ENCODE measurements at regions not wholly inside any gene's neighbourhood (a gene's known extent, or its start where the extent isn't known, plus 50 kb on each side); places are given as distances from the start of the nearest gene placed in this dataset.
A peak's percentile ranks its signal among the peaks of the same experiment; 100 is the strongest.

DNA sequence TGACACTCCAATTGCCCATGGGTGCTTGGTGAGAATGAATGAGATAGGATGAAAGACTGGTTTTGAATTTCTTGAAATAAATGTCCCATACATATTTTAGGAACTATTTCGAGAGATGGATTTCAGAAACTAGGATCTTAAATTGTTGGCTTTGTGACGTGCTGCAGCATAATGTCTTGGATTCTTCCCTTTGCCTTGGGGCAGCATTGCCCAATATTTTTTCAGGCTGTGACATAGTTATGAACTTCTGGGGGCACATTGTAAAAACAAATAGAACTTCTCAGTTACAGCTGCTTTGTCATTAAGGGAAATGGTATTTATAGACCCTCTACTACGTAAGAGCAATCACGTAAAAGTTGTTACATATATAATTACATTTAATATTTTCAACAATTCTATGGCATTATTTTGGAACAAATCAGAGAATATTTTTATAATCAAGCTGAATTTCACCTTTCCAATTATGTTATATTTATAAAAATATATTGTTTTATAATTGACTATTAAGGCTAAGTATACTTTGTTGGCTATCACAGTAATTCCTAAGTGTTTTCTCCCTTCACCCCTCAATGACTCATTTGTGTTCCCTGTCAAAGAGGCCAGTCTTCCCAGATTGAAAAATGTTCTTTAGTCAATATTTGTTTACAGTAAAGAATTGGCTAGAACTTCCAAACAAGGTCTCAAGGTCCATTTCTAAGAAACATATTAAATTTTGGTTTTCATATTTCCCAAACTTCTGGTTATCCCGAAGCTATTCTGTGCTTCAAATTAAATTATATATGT is 1388.3 kb upstream of the ACO1 start:
- no peaks in the 10 kb centered on the region for H3K9me3 ChIP-seq (ENCODE audit: control insufficient read depth, low read length)
- no peaks in the 10 kb centered on the region for H3K27me3 ChIP-seq (ENCODE audit: control insufficient read depth, insufficient read depth, low read length, poor library complexity, severe bottlenecking)
- WGBS, 2 experiments = 97 to 99% methylated on average over 2 to 5 of the region's 5 CpGs
- no peaks in the 10 kb centered on the region for H3K4me1 ChIP-seq (ENCODE audit: control insufficient read depth, insufficient read depth, low read length)
- no peaks in the 10 kb centered on the region for H3K36me3 ChIP-seq (ENCODE audit: control insufficient read depth, insufficient read depth, low read length)
- H3K4me3 ChIP-seq (ENCODE audit: insufficient read depth, low read depth, low read length) = no peak overlapping the region
- no peak overlapping the region for H3K27ac ChIP-seq (ENCODE audit: insufficient read depth, low read depth, low read length, poor library complexity, severe bottlenecking)

DNA sequence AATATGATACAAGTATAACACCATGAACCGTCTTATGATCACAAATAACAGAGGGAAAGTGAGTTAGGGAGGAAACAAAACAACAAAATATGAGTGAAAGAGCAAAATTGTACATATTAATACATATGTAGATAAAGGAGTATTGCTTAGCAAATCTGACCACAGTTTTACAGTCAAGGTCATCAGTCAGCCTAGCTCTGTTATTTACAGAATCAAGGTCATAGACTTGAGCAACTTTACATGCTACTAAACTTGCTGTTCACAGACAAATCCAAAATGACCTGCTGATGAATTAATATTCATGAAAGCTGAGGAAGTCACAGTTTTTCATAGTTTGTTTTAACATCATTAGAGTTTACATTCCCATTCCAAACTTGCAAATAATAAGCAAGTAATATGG is 1387.7 kb upstream of the ACO1 start:
- H3K4me1 ChIP-seq (ENCODE audit: control insufficient read depth, insufficient read depth, low read length) = no peaks in the 10 kb centered on the region
- no CpG with 5 or more reads among the region's 1 CpG for WGBS, 2 experiments
- no peak overlapping the region for H3K4me3 ChIP-seq (ENCODE audit: insufficient read depth, low read depth, low read length)
- H3K27ac ChIP-seq (ENCODE audit: insufficient read depth, low read depth, low read length, poor library complexity, severe bottlenecking) = no peak overlapping the region
- no peaks in the 10 kb centered on the region for H3K36me3 ChIP-seq (ENCODE audit: control insufficient read depth, insufficient read depth, low read length)
- no peaks in the 10 kb centered on the region for H3K27me3 ChIP-seq (ENCODE audit: control insufficient read depth, insufficient read depth, low read length, poor library complexity, severe bottlenecking)
- H3K9me3 ChIP-seq (ENCODE audit: control insufficient read depth, low read length) = no peaks in the 10 kb centered on the region

DNA sequence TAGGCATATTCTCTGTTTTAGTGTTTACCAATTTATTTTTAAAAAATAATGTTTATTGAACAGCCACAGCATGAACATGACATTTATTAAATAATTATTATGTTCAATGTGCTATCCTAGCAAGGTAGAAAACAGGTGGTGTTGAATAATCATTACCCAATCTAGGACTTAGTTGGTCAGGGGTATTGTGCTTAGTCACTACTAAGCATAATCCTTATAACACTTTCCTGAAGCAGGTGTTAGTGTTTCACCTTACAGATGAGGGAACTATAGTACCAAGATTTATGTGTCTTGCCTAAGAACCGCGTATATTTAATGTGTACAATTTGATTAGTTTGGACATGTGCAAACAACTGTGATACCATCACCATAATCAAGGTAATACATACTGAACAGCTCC is 1387.2 kb upstream of the ACO1 start:
- no peaks in the 10 kb centered on the region for H3K27me3 ChIP-seq (ENCODE audit: control insufficient read depth, insufficient read depth, low read length, poor library complexity, severe bottlenecking)
- H3K4me1 ChIP-seq (ENCODE audit: control insufficient read depth, insufficient read depth, low read length) = no peaks in the 10 kb centered on the region
- no CpG with 5 or more reads among the region's 2 CpGs for WGBS, 2 experiments
- no peak overlapping the region for H3K27ac ChIP-seq (ENCODE audit: insufficient read depth, low read depth, low read length, poor library complexity, severe bottlenecking)
- H3K4me3 ChIP-seq (ENCODE audit: insufficient read depth, low read depth, low read length) = no peak overlapping the region
- H3K36me3 ChIP-seq (ENCODE audit: control insufficient read depth, insufficient read depth, low read length) = no peaks in the 10 kb centered on the region
- no peaks in the 10 kb centered on the region for H3K9me3 ChIP-seq (ENCODE audit: control insufficient read depth, low read length)

DNA sequence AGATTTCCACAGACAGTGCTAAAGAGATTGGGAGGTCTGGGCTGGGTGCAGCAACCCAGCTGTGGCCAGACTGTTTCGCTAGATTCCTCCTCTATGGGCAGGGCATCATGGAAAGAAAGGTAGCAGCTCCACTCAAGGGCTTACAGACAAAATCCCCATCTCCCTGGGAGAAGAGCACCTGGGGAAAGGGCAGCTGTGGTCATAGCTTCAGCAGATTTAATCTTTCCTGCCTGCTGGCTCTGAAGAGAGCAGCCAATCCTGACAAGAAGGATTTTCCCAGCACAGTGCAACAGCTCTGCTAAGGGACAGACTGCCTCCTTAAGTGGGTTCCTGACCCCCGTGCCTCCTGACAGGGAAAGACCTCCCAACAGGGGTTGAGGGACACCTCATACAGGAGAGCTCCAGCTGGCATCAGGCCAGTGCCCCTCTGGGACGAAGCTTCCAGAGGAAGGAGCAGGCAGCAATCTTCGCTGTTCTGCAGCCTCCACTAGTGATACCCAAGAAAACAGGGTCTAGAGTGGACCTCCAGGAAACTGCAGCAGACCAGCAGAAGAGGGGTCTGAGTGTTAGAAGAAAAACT is 1379.3 kb upstream of the ACO1 start:
- no peaks in the 10 kb centered on the region for H3K4me1 ChIP-seq (ENCODE audit: control insufficient read depth, insufficient read depth, low read length)
- H3K27ac ChIP-seq (ENCODE audit: insufficient read depth, low read depth, low read length, poor library complexity, severe bottlenecking) = no peak overlapping the region
- 93% methylated on average over 4 of the region's 4 CpGs for WGBS, 2 experiments
- H3K27me3 ChIP-seq (ENCODE audit: control insufficient read depth, insufficient read depth, low read length, poor library complexity, severe bottlenecking) = no peaks in the 10 kb centered on the region
- H3K9me3 ChIP-seq (ENCODE audit: control insufficient read depth, low read length) = no peaks in the 10 kb centered on the region
- no peaks in the 10 kb centered on the region for H3K36me3 ChIP-seq (ENCODE audit: control insufficient read depth, insufficient read depth, low read length)
- no peak overlapping the region for H3K4me3 ChIP-seq (ENCODE audit: insufficient read depth, low read depth, low read length)

DNA sequence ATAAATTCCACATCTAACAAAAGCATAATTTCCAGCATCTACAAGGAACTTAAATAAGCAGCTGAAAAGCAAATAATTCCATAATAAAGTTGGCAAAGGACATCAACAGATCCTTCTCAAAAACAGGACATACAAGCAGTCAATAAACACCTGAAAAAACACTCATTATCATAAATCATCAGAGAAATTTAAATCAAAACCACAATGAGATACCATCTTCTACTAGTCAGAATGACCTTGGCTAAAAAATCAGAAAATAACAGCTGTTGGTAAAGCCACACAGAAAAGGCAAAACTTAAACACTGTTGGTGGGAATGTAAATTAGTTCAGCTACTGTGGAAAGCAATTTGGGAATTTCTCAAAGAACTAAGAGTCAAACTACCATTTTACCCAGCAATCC is 1371.1 kb upstream of the ACO1 start:
- no peaks in the 10 kb centered on the region for H3K36me3 ChIP-seq (ENCODE audit: control insufficient read depth, insufficient read depth, low read length)
- H3K9me3 ChIP-seq (ENCODE audit: control insufficient read depth, low read length) = no peaks in the 10 kb centered on the region
- no peak overlapping the region for H3K27ac ChIP-seq (ENCODE audit: insufficient read depth, low read depth, low read length, poor library complexity, severe bottlenecking)
- no peaks in the 10 kb centered on the region for H3K4me1 ChIP-seq (ENCODE audit: control insufficient read depth, insufficient read depth, low read length)
- no peak overlapping the region for H3K4me3 ChIP-seq (ENCODE audit: insufficient read depth, low read depth, low read length)
- H3K27me3 ChIP-seq (ENCODE audit: control insufficient read depth, insufficient read depth, low read length, poor library complexity, severe bottlenecking) = no peaks in the 10 kb centered on the region

DNA sequence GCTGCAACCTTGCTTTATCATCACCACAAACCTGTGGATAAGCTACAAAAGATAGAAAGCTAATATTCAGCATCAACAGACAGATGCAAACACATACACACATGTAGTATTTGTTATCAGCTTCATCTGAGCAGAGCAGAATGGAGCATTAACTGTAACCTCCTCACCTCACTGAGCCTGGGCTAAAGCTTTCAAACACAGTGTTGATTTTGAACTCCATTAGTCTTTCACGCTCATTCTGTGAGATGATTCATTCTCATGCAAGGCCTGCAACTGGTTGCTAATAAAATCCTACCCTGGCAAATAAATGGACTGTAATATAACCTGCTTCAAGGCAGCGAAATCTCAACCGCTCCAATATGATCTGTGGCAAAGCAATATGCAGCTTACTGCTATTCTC is 1360.6 kb upstream of the ACO1 start:
- H3K36me3 ChIP-seq (ENCODE audit: control insufficient read depth, insufficient read depth, low read length) = no peaks in the 10 kb centered on the region
- H3K9me3 ChIP-seq (ENCODE audit: control insufficient read depth, low read length) = no peaks in the 10 kb centered on the region
- no peak overlapping the region for H3K27ac ChIP-seq (ENCODE audit: insufficient read depth, low read depth, low read length, poor library complexity, severe bottlenecking)
- no peaks in the 10 kb centered on the region for H3K4me1 ChIP-seq (ENCODE audit: control insufficient read depth, insufficient read depth, low read length)
- no peak overlapping the region for H3K4me3 ChIP-seq (ENCODE audit: insufficient read depth, low read depth, low read length)
- no peaks in the 10 kb centered on the region for H3K27me3 ChIP-seq (ENCODE audit: control insufficient read depth, insufficient read depth, low read length, poor library complexity, severe bottlenecking)
- 88 to 94% methylated on average over 3 of the region's 3 CpGs for WGBS, 2 experiments

DNA sequence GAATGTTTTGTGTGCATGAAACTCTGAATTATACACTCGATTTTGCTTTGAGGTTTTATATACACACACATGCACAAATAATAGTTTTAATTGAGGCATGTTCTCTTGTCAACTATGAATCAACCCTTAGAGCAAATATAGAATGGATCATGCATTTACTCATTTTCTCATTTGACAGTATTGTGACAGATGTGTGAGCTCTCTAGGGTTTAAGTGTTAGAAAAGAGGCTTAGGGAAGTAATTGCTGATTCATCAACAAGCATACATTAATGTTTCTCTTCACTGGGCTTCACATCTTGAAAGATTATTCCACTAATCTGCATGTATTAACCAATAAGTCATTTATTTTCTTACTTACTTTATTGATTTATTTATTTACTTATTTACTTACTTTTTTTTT is 1356.8 kb upstream of the ACO1 start:
- no CpG with 5 or more reads among the region's 1 CpG for WGBS, 2 experiments
- no peaks in the 10 kb centered on the region for H3K27me3 ChIP-seq (ENCODE audit: control insufficient read depth, insufficient read depth, low read length, poor library complexity, severe bottlenecking)
- H3K27ac ChIP-seq (ENCODE audit: insufficient read depth, low read depth, low read length, poor library complexity, severe bottlenecking) = no peak overlapping the region
- H3K4me3 ChIP-seq (ENCODE audit: insufficient read depth, low read depth, low read length) = no peak overlapping the region
- H3K36me3 ChIP-seq (ENCODE audit: control insufficient read depth, insufficient read depth, low read length) = no peaks in the 10 kb centered on the region
- no peaks in the 10 kb centered on the region for H3K9me3 ChIP-seq (ENCODE audit: control insufficient read depth, low read length)
- peaks cover 8% of the 10 kb centered on the region for H3K4me1 ChIP-seq (ENCODE audit: control insufficient read depth, insufficient read depth, low read length)

DNA sequence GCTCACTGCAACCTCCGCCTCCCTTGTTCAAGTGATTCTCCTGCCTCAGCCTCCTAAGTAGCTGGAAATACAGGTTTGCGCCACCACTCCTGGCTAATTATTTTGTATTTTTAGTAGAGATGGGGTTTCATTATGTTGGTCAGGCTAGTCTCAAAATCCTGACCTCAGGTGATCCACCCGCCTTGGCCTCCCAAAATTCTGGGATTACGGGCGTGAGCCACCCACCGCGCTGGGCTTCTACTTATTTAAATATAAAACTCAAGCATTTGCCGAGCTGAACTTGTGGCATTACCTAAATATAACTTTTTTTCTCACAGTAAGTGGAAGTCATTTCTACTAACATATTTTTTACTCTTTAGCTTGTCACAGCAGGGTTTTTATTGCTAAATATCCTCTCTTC is 1356.3 kb upstream of the ACO1 start:
- Histone ChIP-seq H3K9me3 (ENCODE audit: control insufficient read depth, low read length) (no peaks in the 10 kb centered on the region), H3K36me3 (ENCODE audit: control insufficient read depth, insufficient read depth, low read length) (no peaks in the 10 kb centered on the region), H3K4me3 (ENCODE audit: insufficient read depth, low read depth, low read length) (no peak overlapping the region), H3K27me3 (ENCODE audit: control insufficient read depth, insufficient read depth, low read length, poor library complexity, severe bottlenecking) (no peaks in the 10 kb centered on the region), H3K4me1 (ENCODE audit: control insufficient read depth, insufficient read depth, low read length) (peaks cover 8% of the 10 kb centered on the region), H3K27ac (ENCODE audit: insufficient read depth, low read depth, low read length, poor library complexity, severe bottlenecking) (no peak overlapping the region)
- WGBS, 2 experiments = 94 to 96% methylated on average over 8 of the region's 8 CpGs

DNA sequence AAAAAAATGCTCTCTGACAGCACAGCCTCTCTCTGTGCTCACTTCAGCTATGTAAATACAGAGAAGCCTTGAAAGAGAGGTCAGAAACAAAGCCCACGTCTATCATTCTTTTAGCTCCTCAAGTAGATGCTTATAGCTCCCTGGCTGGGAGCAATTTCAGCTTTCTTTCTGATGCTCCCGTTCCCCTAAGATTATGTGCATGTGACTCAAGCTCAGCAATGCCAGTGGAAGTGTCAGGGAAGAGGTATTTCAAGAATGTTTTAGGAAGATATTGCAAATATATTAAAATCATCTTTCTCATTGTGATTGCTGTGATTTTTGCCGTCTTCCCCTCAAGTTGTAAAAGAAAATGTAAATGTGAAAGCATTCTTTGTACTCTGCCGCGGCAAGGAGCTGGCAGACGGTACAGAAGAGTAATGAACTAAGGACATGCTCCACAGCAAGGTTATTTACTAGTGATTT is 1353.7 kb upstream of the ACO1 start:
- no peaks in the 10 kb centered on the region for H3K27me3 ChIP-seq (ENCODE audit: control insufficient read depth, insufficient read depth, low read length, poor library complexity, severe bottlenecking)
- WGBS, 2 experiments = 7 to 9% methylated on average over 5 to 6 of the region's 6 CpGs
- H3K4me3 ChIP-seq (ENCODE audit: insufficient read depth, low read depth, low read length) = no peak overlapping the region
- H3K36me3 ChIP-seq (ENCODE audit: control insufficient read depth, insufficient read depth, low read length) = no peaks in the 10 kb centered on the region
- peaks cover 8% of the 10 kb centered on the region for H3K4me1 ChIP-seq (ENCODE audit: control insufficient read depth, insufficient read depth, low read length)
- H3K9me3 ChIP-seq (ENCODE audit: control insufficient read depth, low read length) = no peaks in the 10 kb centered on the region
- peak overlapping the region; percentile 52 for H3K27ac ChIP-seq (ENCODE audit: insufficient read depth, low read depth, low read length, poor library complexity, severe bottlenecking)

DNA sequence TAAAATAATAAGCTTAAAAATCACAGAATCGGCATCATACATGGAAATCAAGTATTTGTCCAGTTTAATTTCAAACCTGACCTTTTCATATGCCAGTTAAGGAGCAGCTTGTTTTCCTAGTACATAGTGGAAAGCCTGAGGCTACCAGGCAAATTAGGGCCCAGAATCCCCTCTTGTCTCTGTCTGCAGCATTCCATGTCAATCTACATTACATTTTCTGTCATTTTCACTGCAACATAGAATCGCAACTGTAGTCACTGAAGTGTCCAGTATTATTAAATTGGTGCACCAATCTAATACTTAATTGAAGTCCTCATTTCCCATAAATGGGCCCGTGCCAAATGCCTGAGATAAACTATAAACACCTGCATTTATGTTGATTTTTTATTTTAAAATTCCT is 1352.2 kb upstream of the ACO1 start:
- Histone ChIP-seq H3K4me3 (ENCODE audit: insufficient read depth, low read depth, low read length) (no peak overlapping the region), H3K9me3 (ENCODE audit: control insufficient read depth, low read length) (no peaks in the 10 kb centered on the region), H3K36me3 (ENCODE audit: control insufficient read depth, insufficient read depth, low read length) (no peaks in the 10 kb centered on the region), H3K4me1 (ENCODE audit: control insufficient read depth, insufficient read depth, low read length) (peaks cover 8% of the 10 kb centered on the region), H3K27me3 (ENCODE audit: control insufficient read depth, insufficient read depth, low read length, poor library complexity, severe bottlenecking) (no peaks in the 10 kb centered on the region), H3K27ac (ENCODE audit: insufficient read depth, low read depth, low read length, poor library complexity, severe bottlenecking) (no peak overlapping the region)
- WGBS, 2 experiments = 94 to 96% methylated on average over 2 to 3 of the region's 3 CpGs

All from ectodermal cell (in vitro differentiated cells).